ENCODE measurements at regions not wholly inside any gene's neighbourhood (a gene's known extent, or its start where the extent isn't known, plus 50 kb on each side); places are given as distances from the start of the nearest gene placed in this dataset.

GRCh38 chrX:44735498-44735897 is 108.3 kb upstream of the DUSP21 start:
- Histone ChIP-seq H3K4me3 (replicated peaks in 1 of 2; ENCODE audit: low read depth in 1 of 2, low read length in 2 of 2) (no peak overlapping the region), H3K9me3 (ENCODE audit: control insufficient read depth in 1 of 2, insufficient read depth in 1 of 2, low read depth in 1 of 2, low read length in 2 of 2) (no peaks in the 10 kb centered on the region), H3K4me2 (ENCODE audit: low read length) (no peak overlapping the region), H3K4me1 (ENCODE audit: control insufficient read depth in 1 of 2, insufficient read depth in 2 of 2, low read length in 2 of 2) (no peaks in the 10 kb centered on the region), H3K27me3 (ENCODE audit: insufficient read depth, low read length) (no peaks in the 10 kb centered on the region), H2AFZ (ENCODE audit: low read depth, low read length, poor library complexity, severe bottlenecking) (no peak overlapping the region), H3K9me2 (ENCODE audit: insufficient read depth) (no peaks in the 10 kb centered on the region), H4K20me1 (ENCODE audit: insufficient read depth) (no peaks in the 10 kb centered on the region), H3K79me2 (ENCODE audit: insufficient read depth, low read length) (no peaks in the 10 kb centered on the region), H3K9ac (ENCODE audit: low read length) (no peak overlapping the region), H3K27ac (ENCODE audit: low read depth, low read length) (no peak overlapping the region), H3K36me3 (ENCODE audit: control insufficient read depth in 1 of 2, insufficient read depth in 2 of 2, low read length in 2 of 2) (no peaks in the 10 kb centered on the region)
- ATAC-seq (no peak), DNase-seq (ENCODE audit: low read depth, low spot score) (no peak)
- BruUV-seq (replicated peaks): no TSS peak
- ChIA-PET RAD21 (ENCODE audit: low non-redundant PET in 1 of 2, low total read pairs in 2 of 2, uncharacterized antibody in 2 of 2, unreplicated experiment in 2 of 2) (no interaction called here), CTCF (no interaction called here), POLR2A (no interaction called here)
- intact Hi-C loops (cut with micrococcal nuclease): no loop called here
- TF ChIP-seq FOSL1 (IDR thresholded peaks at IDR 0.05; ENCODE audit: low read depth) (no peak), EGR1 (IDR thresholded peaks at IDR 0.05; ENCODE audit: low read depth) (no peak), CTCF (IDR thresholded peaks at IDR 0.05 in 2 of 3, conservative IDR thresholded peaks at IDR 0.05 in 1 of 3; ENCODE audit: borderline replicate concordance in 1 of 3, insufficient read depth in 1 of 3, low read depth in 2 of 3, low read length in 2 of 3) (no peak), MAX (IDR thresholded peaks at IDR 0.05) (no peak), CBX3 (IDR thresholded peaks at IDR 0.05; ENCODE audit: low read depth) (no peak), SIN3A (IDR thresholded peaks at IDR 0.05; ENCODE audit: low read depth) (no peak), CEBPB (IDR thresholded peaks at IDR 0.05; ENCODE audit: low read depth) (no peak), EZH2phosphoT487 (IDR thresholded peaks at IDR 0.05; ENCODE audit: borderline replicate concordance) (no peak), RAD21 (IDR thresholded peaks at IDR 0.05; ENCODE audit: low read depth) (no peak), ATF3 (IDR thresholded peaks at IDR 0.05) (no peak), JUND (IDR thresholded peaks at IDR 0.05) (no peak), ZNF274 (IDR thresholded peaks at IDR 0.05; ENCODE audit: low read depth, low read length) (no peak), SP1 (IDR thresholded peaks at IDR 0.05; ENCODE audit: low read depth) (no peak), SRF (IDR thresholded peaks at IDR 0.05; ENCODE audit: low read depth) (no peak), ZFX (IDR thresholded peaks at IDR 0.05) (no peak), ZBTB33 (IDR thresholded peaks at IDR 0.05; ENCODE audit: extremely low read depth, insufficient replicate concordance, low read length) (no peak), ELF1 (IDR thresholded peaks at IDR 0.05; ENCODE audit: borderline replicate concordance, low read depth) (no peak), POLR2AphosphoS5 (IDR thresholded peaks at IDR 0.05; ENCODE audit: low read depth, low read length) (no peak)
